Urinary bladder (tissue), 3 donors: ENCODE measurements at regions not wholly inside any gene's neighbourhood (a gene's known extent, or its start where the extent isn't known, plus 50 kb on each side); places are given as distances from the start of the nearest gene placed in this dataset.

Experiments used
- DNase-seq: peaks from one replicate; pipeline ENCODE4 v3.0.0-alpha.2; 2015; ENCODE audit errors: extremely low spot score
- H3K27ac ChIP-seq: one replicate; pipeline ENCODE4 v1.5.1; 2013; ENCODE audit warnings: low read depth, mild to moderate bottlenecking, moderate library complexity
- H3K36me3 ChIP-seq: one replicate; pipeline ENCODE4 v1.6.1; 2013; ENCODE audit warnings: mild to moderate bottlenecking, moderate library complexity; ENCODE audit not compliant: insufficient read depth
- H3K4me1 ChIP-seq: one replicate; pipeline ENCODE4 v1.6.1; 2013; ENCODE audit warnings: mild to moderate bottlenecking, moderate library complexity; ENCODE audit not compliant: insufficient read depth
- H3K4me3 ChIP-seq: one replicate; pipeline ENCODE4 v1.5.1; 2013; ENCODE audit warnings: low read depth, low read length
- WGBS: extraction: QIAGEN DNeasy Blood & Tissue Kit; methylation state at CpG from one replicate; pipeline ENCODE4 v1.1.7; 2013; 5-methylcytosine and 5-hydroxymethylcytosine counted together
- donor health status: healthy with polysubstance abuse.
- donor health status: healthy.

GRCh38 chr2:65598996-65599395, 166.6 kb upstream of the SPRED2 start:
- 68% methylated on average over 1 of the region's 1 CpG for WGBS
- Histone ChIP-seq H3K4me1 (no peaks in the 10 kb centered on the region), H3K36me3 (no peaks in the 10 kb centered on the region), H3K4me3 (no peak overlapping the region), H3K27ac (no peak overlapping the region)
- no peak for DNase-seq

- Histone ChIP-seq H3K36me3 (no peaks in the 10 kb centered on the region), H3K27ac (no peak overlapping the region), H3K4me3 (no peak overlapping the region), H3K4me1 (no peaks in the 10 kb centered on the region)
- DNase-seq, result no peak
- WGBS, result 89% methylated on average over 4 of the region's 4 CpGs
Measured at GRCh38 chr2:65598264-65598663, 165.9 kb upstream of the SPRED2 start.

- Histone ChIP-seq H3K4me3 (no peak overlapping the region), H3K4me1 (no peaks in the 10 kb centered on the region), H3K36me3 (no peaks in the 10 kb centered on the region), H3K27ac (no peak overlapping the region)
- no peak for DNase-seq
Measured at GRCh38 chr2:65595630-65596029, 163.2 kb upstream of the SPRED2 start.

DNA sequence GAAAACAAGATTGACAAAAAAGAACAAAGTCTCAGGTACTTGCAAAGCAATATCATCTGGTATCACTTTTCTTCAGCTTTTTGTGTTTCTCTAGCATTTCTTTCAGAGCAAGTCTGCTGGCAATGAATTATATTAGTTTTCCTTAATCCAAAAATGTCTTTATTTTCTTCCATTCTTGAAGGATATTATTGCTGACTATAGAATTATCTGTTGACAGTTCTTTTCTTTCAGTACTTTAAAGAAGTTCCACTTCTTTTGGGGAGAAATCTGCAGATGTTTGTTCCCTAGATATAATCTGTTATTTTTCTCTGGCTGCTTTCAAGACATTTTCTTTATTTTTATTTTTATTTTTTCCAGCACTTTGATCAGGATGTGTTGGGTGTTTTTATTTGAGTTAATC, 161.8 kb upstream of the SPRED2 start:
- DNase-seq, result no peak
- no peak overlapping the region for H3K4me3 ChIP-seq
- no peaks in the 10 kb centered on the region for H3K36me3 ChIP-seq
- no peaks in the 10 kb centered on the region for H3K4me1 ChIP-seq
- H3K27ac ChIP-seq, result no peak overlapping the region

GRCh38 chr2:65589667-65590066, 157.3 kb upstream of the SPRED2 start:
- Histone ChIP-seq H3K4me3 (no peak overlapping the region), H3K4me1 (no peaks in the 10 kb centered on the region), H3K27ac (no peak overlapping the region), H3K36me3 (no peaks in the 10 kb centered on the region)
- WGBS, result 88% methylated on average over 2 of the region's 2 CpGs
- no peak for DNase-seq

DNA sequence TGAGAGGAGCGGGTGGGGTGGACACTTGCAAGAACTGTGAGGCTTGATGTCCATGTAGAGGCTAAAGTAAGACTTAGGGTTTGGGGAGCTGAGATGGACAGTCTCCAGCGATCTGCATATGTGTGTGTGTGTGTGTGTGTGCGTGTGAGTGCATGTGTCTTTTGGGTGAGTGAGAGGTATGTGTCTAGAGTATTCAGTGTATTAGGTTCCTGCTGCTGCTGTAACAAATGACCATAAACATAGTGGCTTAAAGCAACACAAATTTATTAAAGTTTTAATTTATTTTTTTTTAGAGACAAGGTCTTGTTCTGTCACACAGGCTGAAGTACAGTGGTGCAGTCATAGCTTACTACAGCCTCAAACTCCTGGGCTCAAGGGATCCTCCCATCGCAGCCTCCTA, 155.4 kb upstream of the SPRED2 start:
- Histone ChIP-seq H3K36me3 (no peaks in the 10 kb centered on the region), H3K27ac (no peak overlapping the region), H3K4me3 (no peak overlapping the region), H3K4me1 (no peaks in the 10 kb centered on the region)
- DNase-seq, result no peak
- WGBS, result 97% methylated on average over 4 of the region's 4 CpGs

DNA sequence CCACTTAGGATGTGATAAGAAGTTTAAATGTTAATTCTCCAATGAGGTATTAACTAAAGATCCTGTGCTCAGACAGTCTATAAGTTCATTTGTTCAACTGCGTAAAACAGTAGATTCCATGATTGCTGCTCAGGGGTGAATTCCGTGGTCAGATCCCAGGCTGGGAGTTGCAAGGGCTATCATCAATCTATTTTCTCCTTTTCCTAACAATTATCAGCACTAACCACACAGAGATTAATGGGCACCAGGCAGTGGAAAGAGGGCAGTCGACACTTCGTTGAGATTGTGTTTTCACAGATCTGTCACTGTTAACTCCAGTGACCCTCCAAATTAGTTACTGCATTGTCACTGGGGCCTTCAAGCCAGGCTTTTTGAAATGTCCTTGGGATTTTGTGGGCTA, 154.1 kb upstream of the SPRED2 start:
- H3K4me3 ChIP-seq, result no peak overlapping the region
- no peaks in the 10 kb centered on the region for H3K36me3 ChIP-seq
- no peaks in the 10 kb centered on the region for H3K4me1 ChIP-seq
- 81% methylated on average over 4 of the region's 4 CpGs for WGBS
- no peak overlapping the region for H3K27ac ChIP-seq
- DNase-seq, result no peak

- Histone ChIP-seq H3K27ac (no peak overlapping the region), H3K4me3 (no peak overlapping the region), H3K36me3 (no peaks in the 10 kb centered on the region), H3K4me1 (no peaks in the 10 kb centered on the region)
- 72% methylated on average over 11 of the region's 11 CpGs for WGBS
- no peak for DNase-seq
Measured at GRCh38 chr2:65583061-65583460, 150.7 kb upstream of the SPRED2 start.

- Histone ChIP-seq H3K36me3 (no peaks in the 10 kb centered on the region), H3K4me3 (no peak overlapping the region), H3K27ac (no peak overlapping the region), H3K4me1 (no peaks in the 10 kb centered on the region)
- 93% methylated on average over 5 of the region's 5 CpGs for WGBS
- DNase-seq, result no peak
Measured at GRCh38 chr2:65582364-65582763, 150.0 kb upstream of the SPRED2 start.

DNA sequence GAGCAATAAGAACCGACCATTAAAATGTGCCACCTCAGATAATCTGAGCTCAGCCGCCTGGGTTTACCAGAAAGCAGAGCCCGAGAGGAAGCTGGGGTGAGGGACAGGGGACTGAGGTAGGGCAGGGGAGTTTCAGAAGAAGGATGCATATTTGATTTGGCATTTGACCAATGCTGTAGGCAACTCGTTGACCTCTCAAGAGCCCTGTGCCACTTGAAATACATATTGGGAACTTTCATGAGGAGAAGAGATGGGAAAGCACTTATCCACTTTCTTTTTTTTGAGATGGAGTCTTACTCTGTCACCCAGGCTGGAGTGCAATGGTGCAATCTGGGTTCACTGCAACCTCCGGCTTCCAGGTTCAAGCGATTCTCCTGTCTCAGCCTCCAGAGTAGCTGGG, 148.4 kb upstream of the SPRED2 start:
- Histone ChIP-seq H3K36me3 (no peaks in the 10 kb centered on the region), H3K4me1 (peaks cover 3% of the 10 kb centered on the region), H3K27ac (no peak overlapping the region), H3K4me3 (no peak overlapping the region)
- DNase-seq, result no peak
- 87% methylated on average over 6 of the region's 6 CpGs for WGBS

GRCh38 chr2:65579506-65580235, 147.3 kb upstream of the SPRED2 start:
- Histone ChIP-seq H3K27ac (no peak overlapping the region), H3K4me3 (no peak overlapping the region), H3K4me1 (peaks cover 3% of the 10 kb centered on the region), H3K36me3 (no peaks in the 10 kb centered on the region)
- WGBS, result 76% methylated on average over 10 of the region's 10 CpGs
- DNase-seq, result no peak

GRCh38 chr2:65577654-65578053, 145.3 kb upstream of the SPRED2 start:
- WGBS, result 96% methylated on average over 5 of the region's 5 CpGs

DNA sequence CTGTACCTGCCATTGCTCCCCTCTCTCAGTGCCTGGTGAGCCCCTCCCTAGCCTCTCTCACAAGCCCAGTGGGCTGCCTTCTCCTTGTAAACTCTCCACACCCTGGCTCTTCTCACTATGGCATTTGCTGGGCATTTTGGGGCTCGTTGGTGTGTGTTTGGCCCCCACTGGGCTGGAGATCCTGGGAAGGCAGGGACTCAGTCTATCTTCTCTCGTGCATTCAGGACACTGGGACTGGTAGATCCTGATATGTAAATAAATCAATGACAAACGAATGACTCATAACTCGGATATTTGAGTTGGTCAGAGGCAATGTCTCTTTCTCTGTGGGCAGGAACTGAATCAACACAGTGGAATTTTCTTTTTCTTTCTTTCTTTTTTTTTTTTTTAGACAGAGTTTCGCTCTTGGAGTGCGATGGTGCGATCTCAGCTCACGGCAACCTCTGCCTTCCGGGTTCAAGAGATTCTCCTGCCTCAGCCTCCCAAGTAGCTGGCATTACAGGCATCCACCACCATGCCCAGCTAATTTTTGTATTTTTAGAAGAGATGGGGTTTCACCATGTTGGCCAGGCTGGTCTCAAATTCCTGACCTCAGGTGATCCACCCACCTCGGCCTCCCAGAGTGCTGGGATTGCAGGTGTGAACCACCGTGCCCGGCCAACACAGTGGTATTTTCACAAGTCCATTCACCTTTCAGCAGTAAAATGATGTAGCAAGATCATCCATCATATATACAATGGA, 144.6 kb upstream of the SPRED2 start:
- no peak overlapping the region for H3K27ac ChIP-seq
- WGBS, result 56% methylated on average over 12 of the region's 12 CpGs
- no peak overlapping the region for H3K4me3 ChIP-seq
- DNase-seq, result peak; percentile 39
- H3K36me3 ChIP-seq, result no peaks in the 10 kb centered on the region
- peaks cover 3% of the 10 kb centered on the region for H3K4me1 ChIP-seq

More at GRCh38 chr2:65577654-65578053, 145.3 kb upstream of the SPRED2 start:
- DNase-seq, result no peak
- Histone ChIP-seq H3K27ac (no peak overlapping the region), H3K36me3 (no peaks in the 10 kb centered on the region), H3K4me3 (no peak overlapping the region), H3K4me1 (peaks cover 3% of the 10 kb centered on the region)

DNA sequence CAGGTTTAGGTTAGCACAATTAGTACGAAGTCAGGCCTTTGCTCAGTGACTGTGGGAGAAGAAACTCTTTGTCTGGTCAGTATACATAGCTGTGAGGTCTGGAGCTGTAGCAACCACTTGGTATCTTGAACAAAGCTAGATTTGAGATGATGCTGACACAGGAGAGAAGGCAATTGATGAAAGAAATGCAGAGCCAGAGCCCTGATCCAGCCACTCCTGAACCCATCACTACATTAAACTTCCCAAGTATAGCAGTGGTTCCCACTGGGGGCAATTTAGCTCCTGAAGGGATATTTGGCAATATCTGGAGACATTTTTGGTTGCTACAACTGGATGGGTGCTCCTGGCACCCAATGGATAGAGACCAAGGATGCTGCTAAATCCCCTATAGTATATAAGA, 143.9 kb upstream of the SPRED2 start:
- H3K4me1 ChIP-seq, result peaks cover 3% of the 10 kb centered on the region
- DNase-seq, result no peak
- 86% methylated on average over 1 of the region's 1 CpG for WGBS
- H3K4me3 ChIP-seq, result no peak overlapping the region
- H3K36me3 ChIP-seq, result no peaks in the 10 kb centered on the region
- H3K27ac ChIP-seq, result no peak overlapping the region
